ENCODE measurements at regions not wholly inside any gene's neighbourhood (a gene's known extent, or its start where the extent isn't known, plus 50 kb on each side); places are given as distances from the start of the nearest gene placed in this dataset.

DNA sequence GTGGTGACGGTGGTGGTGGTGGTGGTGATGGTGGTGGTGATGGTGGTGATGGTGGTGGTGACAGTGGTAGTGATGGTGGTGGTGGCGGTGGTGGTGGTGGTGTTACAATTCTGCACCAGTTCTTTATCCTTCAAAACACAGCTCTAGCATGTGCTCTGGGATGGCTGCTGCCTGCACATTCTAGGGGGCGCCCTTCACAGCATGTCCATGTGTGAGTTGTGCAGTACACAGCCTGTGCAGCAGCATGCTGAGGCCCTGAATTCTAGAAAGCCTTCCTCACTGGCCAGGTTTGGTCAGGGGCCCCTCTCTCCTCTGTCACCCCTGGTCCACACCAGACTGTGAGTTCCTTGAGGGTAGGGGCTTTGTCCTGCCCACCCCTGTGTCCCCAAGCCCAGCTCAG, 67.7 kb downstream of the MATN1 start:
- TF ChIP-seq, protein P1, sequence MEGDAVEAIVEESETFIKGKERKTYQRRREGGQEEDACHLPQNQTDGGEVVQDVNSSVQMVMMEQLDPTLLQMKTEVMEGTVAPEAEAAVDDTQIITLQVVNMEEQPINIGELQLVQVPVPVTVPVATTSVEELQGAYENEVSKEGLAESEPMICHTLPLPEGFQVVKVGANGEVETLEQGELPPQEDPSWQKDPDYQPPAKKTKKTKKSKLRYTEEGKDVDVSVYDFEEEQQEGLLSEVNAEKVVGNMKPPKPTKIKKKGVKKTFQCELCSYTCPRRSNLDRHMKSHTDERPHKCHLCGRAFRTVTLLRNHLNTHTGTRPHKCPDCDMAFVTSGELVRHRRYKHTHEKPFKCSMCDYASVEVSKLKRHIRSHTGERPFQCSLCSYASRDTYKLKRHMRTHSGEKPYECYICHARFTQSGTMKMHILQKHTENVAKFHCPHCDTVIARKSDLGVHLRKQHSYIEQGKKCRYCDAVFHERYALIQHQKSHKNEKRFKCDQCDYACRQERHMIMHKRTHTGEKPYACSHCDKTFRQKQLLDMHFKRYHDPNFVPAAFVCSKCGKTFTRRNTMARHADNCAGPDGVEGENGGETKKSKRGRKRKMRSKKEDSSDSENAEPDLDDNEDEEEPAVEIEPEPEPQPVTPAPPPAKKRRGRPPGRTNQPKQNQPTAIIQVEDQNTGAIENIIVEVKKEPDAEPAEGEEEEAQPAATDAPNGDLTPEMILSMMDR (IDR thresholded peaks at IDR 0.05; ENCODE audit: poor library complexity, severe bottlenecking), result no peak
- no peak for TF ChIP-seq TAF1 (IDR thresholded peaks at IDR 0.05; ENCODE audit: low read depth)
- no peak for TF ChIP-seq RAD21 (conservative IDR thresholded peaks at IDR 0.05)
- TF ChIP-seq EP300 (conservative IDR thresholded peaks at IDR 0.05; ENCODE audit: poor library complexity, severe bottlenecking), result no peak
- no peak for TF ChIP-seq EZH2 (IDR thresholded peaks at IDR 0.05; ENCODE audit: borderline replicate concordance, insufficient read depth, low read length, poor library complexity, severe bottlenecking)
- TF ChIP-seq SMC3 (conservative IDR thresholded peaks at IDR 0.05; ENCODE audit: poor library complexity), result no peak
- no peak for TF ChIP-seq POLR2AphosphoS5 (IDR thresholded peaks at IDR 0.05)
- TF ChIP-seq, protein P2, sequence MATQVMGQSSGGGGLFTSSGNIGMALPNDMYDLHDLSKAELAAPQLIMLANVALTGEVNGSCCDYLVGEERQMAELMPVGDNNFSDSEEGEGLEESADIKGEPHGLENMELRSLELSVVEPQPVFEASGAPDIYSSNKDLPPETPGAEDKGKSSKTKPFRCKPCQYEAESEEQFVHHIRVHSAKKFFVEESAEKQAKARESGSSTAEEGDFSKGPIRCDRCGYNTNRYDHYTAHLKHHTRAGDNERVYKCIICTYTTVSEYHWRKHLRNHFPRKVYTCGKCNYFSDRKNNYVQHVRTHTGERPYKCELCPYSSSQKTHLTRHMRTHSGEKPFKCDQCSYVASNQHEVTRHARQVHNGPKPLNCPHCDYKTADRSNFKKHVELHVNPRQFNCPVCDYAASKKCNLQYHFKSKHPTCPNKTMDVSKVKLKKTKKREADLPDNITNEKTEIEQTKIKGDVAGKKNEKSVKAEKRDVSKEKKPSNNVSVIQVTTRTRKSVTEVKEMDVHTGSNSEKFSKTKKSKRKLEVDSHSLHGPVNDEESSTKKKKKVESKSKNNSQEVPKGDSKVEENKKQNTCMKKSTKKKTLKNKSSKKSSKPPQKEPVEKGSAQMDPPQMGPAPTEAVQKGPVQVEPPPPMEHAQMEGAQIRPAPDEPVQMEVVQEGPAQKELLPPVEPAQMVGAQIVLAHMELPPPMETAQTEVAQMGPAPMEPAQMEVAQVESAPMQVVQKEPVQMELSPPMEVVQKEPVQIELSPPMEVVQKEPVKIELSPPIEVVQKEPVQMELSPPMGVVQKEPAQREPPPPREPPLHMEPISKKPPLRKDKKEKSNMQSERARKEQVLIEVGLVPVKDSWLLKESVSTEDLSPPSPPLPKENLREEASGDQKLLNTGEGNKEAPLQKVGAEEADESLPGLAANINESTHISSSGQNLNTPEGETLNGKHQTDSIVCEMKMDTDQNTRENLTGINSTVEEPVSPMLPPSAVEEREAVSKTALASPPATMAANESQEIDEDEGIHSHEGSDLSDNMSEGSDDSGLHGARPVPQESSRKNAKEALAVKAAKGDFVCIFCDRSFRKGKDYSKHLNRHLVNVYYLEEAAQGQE (IDR thresholded peaks at IDR 0.05; ENCODE audit: borderline replicate concordance), result no peak

Data from neural cell (in vitro differentiated cells).